ENCODE measurements at regions not wholly inside any gene's neighbourhood (a gene's known extent, or its start where the extent isn't known, plus 50 kb on each side); places are given as distances from the start of the nearest gene placed in this dataset.
A peak's percentile ranks its signal among the peaks of the same experiment; 100 is the strongest.

DNA sequence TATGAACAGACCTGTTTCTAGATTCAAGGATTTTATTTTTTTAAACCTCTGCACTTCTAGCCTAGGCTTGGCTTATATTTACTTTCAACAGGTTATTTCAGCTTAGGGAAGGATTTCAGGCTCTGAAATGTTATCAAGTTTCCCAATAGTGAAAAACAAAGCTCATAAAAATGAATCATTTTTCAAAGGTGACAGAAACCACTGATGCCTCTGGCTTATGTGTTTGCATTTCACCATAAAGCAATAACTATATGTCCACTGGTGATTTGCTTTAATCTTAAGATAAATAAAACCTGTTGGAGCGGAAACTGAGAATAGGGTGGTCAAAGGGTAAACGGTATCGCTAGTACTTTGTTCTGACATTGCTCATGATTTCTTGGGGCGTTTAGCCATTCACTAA is 141.2 kb upstream of the LRIG1 start (continued):
- TF ChIP-seq ZNF214 (tag by site-specific recombination; IDR thresholded peaks at IDR 0.05; ENCODE audit: borderline replicate concordance) (no peak), ZNF24 (tag by site-specific recombination; IDR thresholded peaks at IDR 0.05) (no peak), GLIS2 (tag by site-specific recombination; IDR thresholded peaks at IDR 0.05) (no peak), ZNF843 (tag by site-specific recombination; IDR thresholded peaks at IDR 0.05) (peak; percentile 53; the same call in 1 of the 2 replicates), ZNF433 (tag by site-specific recombination; IDR thresholded peaks at IDR 0.05; ENCODE audit: low read depth) (no peak), SCRT1 (tag by site-specific recombination; IDR thresholded peaks at IDR 0.05; ENCODE audit: borderline replicate concordance) (peak; percentile 72; the same call in 1 of the 2 replicates), ZNF366 (tag by site-specific recombination; conservative IDR thresholded peaks at IDR 0.05) (no peak)
- TF ChIP-seq, protein P1, sequence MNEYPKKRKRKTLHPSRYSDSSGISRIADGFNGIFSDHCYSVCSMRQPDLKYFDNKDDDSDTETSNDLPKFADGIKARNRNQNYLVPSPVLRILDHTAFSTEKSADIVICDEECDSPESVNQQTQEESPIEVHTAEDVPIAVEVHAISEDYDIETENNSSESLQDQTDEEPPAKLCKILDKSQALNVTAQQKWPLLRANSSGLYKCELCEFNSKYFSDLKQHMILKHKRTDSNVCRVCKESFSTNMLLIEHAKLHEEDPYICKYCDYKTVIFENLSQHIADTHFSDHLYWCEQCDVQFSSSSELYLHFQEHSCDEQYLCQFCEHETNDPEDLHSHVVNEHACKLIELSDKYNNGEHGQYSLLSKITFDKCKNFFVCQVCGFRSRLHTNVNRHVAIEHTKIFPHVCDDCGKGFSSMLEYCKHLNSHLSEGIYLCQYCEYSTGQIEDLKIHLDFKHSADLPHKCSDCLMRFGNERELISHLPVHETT (tag by site-specific recombination; IDR thresholded peaks at IDR 0.05) = no peak
- TF ChIP-seq, protein P2, sequence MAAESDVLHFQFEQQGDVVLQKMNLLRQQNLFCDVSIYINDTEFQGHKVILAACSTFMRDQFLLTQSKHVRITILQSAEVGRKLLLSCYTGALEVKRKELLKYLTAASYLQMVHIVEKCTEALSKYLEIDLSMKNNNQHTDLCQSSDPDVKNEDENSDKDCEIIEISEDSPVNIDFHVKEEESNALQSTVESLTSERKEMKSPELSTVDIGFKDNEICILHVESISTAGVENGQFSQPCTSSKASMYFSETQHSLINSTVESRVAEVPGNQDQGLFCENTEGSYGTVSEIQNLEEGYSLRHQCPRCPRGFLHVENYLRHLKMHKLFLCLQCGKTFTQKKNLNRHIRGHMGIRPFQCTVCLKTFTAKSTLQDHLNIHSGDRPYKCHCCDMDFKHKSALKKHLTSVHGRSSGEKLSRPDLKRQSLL (tag by site-specific recombination; IDR thresholded peaks at IDR 0.05) = no peak

DNA sequence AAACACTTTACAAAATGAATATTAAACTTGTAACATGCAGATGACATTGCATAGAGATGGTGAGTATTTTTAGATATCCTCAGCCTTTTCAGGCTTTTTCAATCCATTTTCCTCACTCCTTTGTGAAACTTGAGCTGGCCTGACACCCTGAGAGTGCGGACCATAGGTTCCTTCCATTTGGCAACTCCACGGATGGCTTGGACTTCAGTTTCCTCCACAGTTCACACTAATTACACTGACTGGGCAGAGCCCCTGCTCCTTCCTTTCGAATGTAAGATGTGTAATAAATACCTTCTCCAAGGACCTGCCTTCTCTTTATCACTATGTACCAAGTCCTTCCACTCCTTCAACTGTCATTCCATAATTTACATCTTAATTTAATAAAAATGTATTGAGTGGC is 141.7 kb upstream of the LRIG1 start:
- Histone ChIP-seq H3K36me3 (ENCODE audit: control insufficient read depth in 2 of 2, insufficient read depth in 1 of 2, low read length in 2 of 2) (no peaks in the 10 kb centered on the region), H3K4me3 (ENCODE audit: low read depth, low read length) (no peak overlapping the region), H3K9me3 (ENCODE audit: control insufficient read depth, insufficient read depth, low read depth, low read length) (no peaks in the 10 kb centered on the region), H3K4me1 (ENCODE audit: control insufficient read depth, insufficient read depth, low read length) (peaks cover 3% of the 10 kb centered on the region; the same call in 1 of the 2 replicates), H3K27ac (ENCODE audit: extremely low read depth, low read depth, low read length) (no peak overlapping the region)
- TF ChIP-seq ZBTB17 (tag by site-specific recombination; IDR thresholded peaks at IDR 0.05) (0 out of 2 replicates have a peak, but pooled peaks have one; percentile 15), BCL11A (tag by site-specific recombination; IDR thresholded peaks at IDR 0.05; ENCODE audit: low read depth) (no peak)
- TF ChIP-seq, protein P3, sequence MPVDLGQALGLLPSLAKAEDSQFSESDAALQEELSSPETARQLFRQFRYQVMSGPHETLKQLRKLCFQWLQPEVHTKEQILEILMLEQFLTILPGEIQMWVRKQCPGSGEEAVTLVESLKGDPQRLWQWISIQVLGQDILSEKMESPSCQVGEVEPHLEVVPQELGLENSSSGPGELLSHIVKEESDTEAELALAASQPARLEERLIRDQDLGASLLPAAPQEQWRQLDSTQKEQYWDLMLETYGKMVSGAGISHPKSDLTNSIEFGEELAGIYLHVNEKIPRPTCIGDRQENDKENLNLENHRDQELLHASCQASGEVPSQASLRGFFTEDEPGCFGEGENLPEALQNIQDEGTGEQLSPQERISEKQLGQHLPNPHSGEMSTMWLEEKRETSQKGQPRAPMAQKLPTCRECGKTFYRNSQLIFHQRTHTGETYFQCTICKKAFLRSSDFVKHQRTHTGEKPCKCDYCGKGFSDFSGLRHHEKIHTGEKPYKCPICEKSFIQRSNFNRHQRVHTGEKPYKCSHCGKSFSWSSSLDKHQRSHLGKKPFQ (tag by site-specific recombination; IDR thresholded peaks at IDR 0.05) = peak; percentile 95
- POLR2A ChIA-PET = no interaction called here
- CTCF ChIA-PET = no interaction called here

DNA sequence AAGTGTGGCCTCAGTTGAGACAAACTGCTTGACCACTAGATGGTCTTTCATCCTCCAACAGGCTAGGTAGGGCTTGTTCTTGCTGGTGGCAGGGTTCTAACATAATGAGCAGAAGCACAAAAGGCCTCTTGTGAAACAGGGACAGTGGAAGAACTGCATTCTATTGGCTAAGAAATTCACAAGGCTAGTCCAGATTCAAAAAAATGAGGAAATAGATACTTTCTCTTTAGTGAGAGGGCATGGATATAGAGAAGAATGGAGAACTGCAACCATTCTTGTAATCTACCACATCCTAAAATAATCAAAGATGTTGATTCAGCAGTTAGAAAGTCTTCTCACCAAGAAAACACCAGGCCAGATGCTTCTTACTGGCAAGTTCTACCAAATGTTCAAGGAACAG is 143.7 kb upstream of the LRIG1 start:
- Histone ChIP-seq H3K27ac (ENCODE audit: extremely low read depth, low read depth, low read length) (no peak overlapping the region), H3K9me3 (ENCODE audit: control insufficient read depth, insufficient read depth, low read depth, low read length) (no peaks in the 10 kb centered on the region), H3K4me3 (ENCODE audit: low read depth, low read length) (no peak overlapping the region), H3K36me3 (ENCODE audit: control insufficient read depth in 2 of 2, insufficient read depth in 1 of 2, low read length in 2 of 2) (no peaks in the 10 kb centered on the region), H3K4me1 (ENCODE audit: control insufficient read depth, insufficient read depth, low read length) (peaks cover 3% of the 10 kb centered on the region; the same call in 1 of the 2 replicates)
- CTCF ChIA-PET = no interaction called here
- POLR2A ChIA-PET = no interaction called here
- TF ChIP-seq KLF10 (tag by site-specific recombination; IDR thresholded peaks at IDR 0.05) (no peak), ZNF335 (tag by site-specific recombination; conservative IDR thresholded peaks at IDR 0.05) (no peak), ZNF830 (tag by site-specific recombination; IDR thresholded peaks at IDR 0.05; ENCODE audit: low read depth) (no peak), ZNF350 (tag by site-specific recombination; IDR thresholded peaks at IDR 0.05) (no peak), BCL11A (tag by site-specific recombination; IDR thresholded peaks at IDR 0.05; ENCODE audit: low read depth) (no peak), GFI1B (tag by site-specific recombination; IDR thresholded peaks at IDR 0.05) (no peak), ZNF184 (tag by site-specific recombination; IDR thresholded peaks at IDR 0.05) (no peak), ZNF221 (tag by site-specific recombination; IDR thresholded peaks at IDR 0.05; ENCODE audit: borderline replicate concordance) (no peak)
- TF ChIP-seq, protein P4, sequence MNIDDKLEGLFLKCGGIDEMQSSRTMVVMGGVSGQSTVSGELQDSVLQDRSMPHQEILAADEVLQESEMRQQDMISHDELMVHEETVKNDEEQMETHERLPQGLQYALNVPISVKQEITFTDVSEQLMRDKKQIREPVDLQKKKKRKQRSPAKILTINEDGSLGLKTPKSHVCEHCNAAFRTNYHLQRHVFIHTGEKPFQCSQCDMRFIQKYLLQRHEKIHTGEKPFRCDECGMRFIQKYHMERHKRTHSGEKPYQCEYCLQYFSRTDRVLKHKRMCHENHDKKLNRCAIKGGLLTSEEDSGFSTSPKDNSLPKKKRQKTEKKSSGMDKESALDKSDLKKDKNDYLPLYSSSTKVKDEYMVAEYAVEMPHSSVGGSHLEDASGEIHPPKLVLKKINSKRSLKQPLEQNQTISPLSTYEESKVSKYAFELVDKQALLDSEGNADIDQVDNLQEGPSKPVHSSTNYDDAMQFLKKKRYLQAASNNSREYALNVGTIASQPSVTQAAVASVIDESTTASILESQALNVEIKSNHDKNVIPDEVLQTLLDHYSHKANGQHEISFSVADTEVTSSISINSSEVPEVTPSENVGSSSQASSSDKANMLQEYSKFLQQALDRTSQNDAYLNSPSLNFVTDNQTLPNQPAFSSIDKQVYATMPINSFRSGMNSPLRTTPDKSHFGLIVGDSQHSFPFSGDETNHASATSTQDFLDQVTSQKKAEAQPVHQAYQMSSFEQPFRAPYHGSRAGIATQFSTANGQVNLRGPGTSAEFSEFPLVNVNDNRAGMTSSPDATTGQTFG (tag by site-specific recombination; IDR thresholded peaks at IDR 0.05; ENCODE audit: borderline replicate concordance) = no peak
- TF ChIP-seq, protein P5, sequence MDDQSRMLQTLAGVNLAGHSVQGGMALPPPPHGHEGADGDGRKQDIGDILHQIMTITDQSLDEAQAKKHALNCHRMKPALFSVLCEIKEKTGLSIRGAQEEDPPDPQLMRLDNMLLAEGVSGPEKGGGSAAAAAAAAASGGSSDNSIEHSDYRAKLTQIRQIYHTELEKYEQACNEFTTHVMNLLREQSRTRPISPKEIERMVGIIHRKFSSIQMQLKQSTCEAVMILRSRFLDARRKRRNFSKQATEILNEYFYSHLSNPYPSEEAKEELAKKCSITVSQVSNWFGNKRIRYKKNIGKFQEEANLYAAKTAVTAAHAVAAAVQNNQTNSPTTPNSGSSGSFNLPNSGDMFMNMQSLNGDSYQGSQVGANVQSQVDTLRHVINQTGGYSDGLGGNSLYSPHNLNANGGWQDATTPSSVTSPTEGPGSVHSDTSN (CRISPR knock-in tag; IDR thresholded peaks at IDR 0.05) = no peak
- TF ChIP-seq, protein P6, sequence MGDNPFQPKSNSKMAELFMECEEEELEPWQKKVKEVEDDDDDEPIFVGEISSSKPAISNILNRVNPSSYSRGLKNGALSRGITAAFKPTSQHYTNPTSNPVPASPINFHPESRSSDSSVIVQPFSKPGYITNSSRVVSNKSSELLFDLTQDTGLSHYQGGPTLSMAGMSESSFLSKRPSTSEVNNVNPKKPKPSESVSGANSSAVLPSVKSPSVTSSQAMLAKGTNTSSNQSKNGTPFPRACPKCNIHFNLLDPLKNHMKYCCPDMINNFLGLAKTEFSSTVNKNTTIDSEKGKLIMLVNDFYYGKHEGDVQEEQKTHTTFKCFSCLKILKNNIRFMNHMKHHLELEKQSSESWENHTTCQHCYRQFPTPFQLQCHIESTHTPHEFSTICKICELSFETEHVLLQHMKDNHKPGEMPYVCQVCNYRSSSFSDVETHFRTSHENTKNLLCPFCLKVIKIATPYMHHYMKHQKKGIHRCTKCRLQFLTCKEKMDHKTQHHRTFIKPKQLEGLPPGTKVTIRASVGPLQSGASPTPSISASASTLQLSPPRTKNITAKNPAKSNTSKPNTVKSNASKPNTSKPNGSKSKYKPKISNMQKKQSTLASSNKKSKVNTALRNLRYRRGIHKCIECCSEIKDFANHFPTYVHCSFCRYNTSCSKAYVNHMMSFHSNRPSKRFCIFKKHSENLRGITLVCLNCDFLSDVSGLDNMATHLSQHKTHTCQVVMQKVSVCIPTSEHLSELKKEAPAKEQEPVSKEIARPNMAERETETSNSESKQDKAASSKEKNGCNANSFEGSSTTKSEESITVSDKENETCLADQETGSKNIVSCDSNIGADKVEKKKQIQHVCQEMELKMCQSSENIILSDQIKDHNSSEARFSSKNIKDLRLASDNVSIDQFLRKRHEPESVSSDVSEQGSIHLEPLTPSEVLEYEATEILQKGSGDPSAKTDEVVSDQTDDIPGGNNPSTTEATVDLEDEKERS (tag by site-specific recombination; IDR thresholded peaks at IDR 0.05) = no peak

Measured in HEK293 (cell line).